ENCODE measurements at regions not wholly inside any gene's neighbourhood (a gene's known extent, or its start where the extent isn't known, plus 50 kb on each side); places are given as distances from the start of the nearest gene placed in this dataset.

DNA sequence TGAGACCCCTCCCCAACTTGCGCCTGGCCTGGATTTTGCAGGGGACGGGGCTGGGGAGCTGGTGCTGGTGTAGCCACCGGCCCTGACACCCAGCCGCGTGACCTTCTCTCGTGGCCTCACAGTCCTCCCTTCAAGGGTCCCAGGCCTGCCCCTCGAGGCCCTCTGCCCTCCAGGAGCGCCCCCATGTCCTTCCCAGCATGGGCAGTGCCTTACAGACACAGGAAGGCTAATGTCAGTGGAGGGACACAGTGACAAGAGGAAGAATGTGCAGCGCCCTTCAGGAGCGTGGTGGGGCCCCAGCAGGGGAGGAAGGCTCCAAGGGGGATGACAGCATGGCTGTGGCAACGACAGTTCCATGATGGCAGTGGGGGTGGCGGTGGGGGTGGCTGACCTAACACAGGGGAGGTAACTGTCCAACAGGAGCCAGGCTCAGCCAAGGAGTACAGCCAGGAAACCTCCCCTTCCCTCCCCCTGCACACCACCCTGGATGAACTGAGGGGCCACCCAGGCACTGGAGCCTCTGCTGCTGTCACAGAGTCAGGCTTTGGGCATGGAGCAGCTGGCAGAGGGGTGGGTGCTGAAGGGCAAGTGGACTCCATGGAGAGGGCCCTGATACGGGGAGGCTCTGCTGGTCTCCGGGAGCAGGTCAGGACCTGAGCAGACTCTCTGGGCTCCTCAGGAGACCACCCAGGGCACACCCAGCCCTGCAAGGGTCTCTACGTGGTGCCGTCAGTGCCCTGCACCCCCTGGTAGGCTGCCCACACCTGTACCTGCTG, 76.0 kb upstream of the RET start:
- no peak for DNase-seq (ENCODE audit: low read depth in 2 of 2)

GRCh38 chr10:43001427-43001795, 75.5 kb upstream of the RET start:
- no peak for DNase-seq (ENCODE audit: low read depth in 2 of 2)

DNA sequence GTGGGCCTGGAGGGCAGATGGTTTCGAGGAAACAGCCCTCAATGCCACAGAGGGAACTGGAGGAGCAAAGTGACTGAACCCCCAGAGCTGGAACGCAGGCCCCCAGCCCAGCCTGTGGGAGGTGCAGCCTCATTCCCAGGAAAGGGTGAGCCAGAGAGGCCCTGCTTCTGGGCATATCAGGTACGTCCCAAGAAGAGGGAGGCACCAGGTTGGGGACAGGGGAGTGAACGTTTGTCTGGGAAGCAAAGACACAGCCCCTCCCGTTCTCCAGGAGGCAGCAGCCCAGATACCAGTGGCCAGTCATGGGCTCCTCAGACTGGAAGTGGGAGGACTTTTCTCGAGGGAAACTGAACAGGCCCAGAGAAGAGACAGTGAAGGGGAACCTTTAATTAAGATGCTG, 74.3 kb upstream of the RET start:
- no peak for DNase-seq (ENCODE audit: low read depth in 2 of 2)

DNA sequence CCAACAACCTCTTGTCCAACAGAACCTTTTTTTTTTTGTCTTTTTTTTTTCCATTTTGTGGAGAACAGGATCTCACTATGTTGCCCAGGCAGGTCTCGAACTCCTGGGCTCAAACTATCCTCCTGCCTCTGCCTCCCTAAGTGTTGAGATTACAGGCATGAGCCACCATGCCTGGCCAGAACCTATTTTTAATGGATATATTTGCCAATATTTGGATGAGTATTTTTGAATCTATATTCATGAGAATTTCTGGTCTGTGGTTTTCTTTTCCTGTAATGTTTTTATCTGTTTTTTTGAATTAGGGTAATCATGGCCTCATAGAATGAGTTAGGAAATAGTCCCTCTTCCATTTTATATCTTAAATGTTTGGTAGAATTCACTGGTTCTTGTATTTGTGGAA, 70.4 kb upstream of the RET start:
- no peak for DNase-seq (ENCODE audit: low read depth in 2 of 2)

DNA sequence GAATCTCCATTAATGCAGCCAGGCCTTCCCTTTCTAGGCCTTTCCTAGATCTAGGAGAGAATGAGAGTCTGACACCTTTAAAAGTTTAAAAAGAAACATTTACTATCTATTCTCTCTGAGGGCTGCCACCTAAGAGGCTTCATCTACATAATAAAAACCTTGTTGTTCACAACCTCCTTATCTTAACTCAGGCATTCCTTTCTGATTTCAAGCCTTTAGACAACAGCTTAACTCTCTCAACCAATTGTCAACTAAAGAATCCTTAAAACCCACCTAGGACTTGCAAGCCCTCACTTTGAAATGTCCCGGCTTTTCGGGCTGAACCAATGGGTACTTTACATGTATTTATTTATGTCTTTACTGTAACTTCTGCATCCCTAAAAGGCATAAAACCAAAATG, 64.3 kb upstream of the RET start:
- no peak for DNase-seq (ENCODE audit: low read depth in 2 of 2)

DNA sequence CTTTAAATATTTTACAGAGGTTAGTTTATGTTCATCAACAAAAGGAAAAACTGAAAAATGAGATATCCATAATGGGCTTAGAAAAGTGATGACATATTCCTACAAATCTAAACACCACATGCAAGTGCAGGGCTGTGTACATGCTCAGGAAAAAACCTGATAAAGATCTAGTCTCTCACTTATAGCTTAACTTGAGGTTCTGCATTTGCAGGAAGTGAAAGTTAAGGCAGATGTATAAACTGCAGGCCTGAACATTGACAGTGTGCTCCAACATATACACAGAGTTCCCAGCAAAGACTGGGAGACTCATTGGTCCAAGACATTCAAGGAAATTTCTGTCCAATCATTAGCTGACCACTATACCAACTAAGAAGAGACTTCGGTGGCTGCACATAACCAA, 63.8 kb upstream of the RET start:
- DNase-seq (ENCODE audit: low read depth in 2 of 2) = no peak

- DNase-seq (ENCODE audit: low read depth in 2 of 2) = no peak
Measured at GRCh38 chr10:43024524-43024923, 52.3 kb upstream of the RET start.

DNA sequence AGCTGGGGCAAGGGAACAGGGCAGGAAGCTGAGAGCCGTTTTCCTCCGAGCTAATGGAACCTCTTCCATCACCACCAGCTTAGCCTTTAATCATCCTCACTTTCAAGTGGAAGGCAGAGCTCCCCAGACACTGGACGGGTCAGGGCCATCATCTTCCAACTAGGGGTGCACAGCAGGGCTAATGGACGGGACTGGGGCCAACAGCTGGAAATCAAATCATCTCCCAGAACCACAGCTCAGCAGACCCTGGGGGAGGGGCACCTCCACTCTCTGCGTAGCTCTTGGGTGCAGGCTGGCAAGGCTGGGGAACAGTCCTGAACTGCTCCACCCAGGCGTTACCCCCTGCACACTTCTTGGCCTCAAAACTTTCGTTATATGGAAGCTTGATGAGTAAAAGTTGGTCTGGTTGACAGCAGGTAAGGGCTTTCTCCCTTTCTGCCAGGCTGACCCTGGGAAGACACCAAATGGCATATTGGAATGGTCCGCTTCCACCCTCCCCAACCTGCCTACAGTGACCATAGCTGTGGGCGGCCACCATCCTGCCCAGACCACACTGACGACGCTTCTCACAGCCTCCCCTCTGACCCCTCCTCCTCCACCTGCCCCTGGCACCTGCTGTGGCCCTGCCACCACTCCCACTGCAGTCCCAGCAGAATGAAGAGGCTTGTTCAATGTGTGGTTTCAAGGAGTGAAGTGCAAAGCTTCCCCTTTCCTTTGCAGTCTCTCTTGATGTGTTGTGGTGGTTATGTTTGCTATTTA, 51.7 kb upstream of the RET start:
- no peak for DNase-seq (ENCODE audit: low read depth in 2 of 2)

GRCh38 chr10:43026039-43026973, 50.6 kb upstream of the RET start:
- no peak for DNase-seq (ENCODE audit: low read depth in 2 of 2)
